GM18909 (cell line): ENCODE measurements at regions not wholly inside any gene's neighbourhood (a gene's known extent, or its start where the extent isn't known, plus 50 kb on each side); places are given as distances from the start of the nearest gene placed in this dataset.
"Not testable (repeated sequence)": the region's sequence is repeated elsewhere in the genome, so short reads cannot be mapped to it uniquely, and the experiment has no call there.

Experiments
- ATAC-seq: cut with Tn5 transposase; IDR thresholded peaks from one replicate; pipeline ENCODE4 v1.9.1; 2021; ENCODE audit warnings: mild to moderate bottlenecking; ENCODE audit not compliant: unreplicated experiment, poor library complexity

DNA sequence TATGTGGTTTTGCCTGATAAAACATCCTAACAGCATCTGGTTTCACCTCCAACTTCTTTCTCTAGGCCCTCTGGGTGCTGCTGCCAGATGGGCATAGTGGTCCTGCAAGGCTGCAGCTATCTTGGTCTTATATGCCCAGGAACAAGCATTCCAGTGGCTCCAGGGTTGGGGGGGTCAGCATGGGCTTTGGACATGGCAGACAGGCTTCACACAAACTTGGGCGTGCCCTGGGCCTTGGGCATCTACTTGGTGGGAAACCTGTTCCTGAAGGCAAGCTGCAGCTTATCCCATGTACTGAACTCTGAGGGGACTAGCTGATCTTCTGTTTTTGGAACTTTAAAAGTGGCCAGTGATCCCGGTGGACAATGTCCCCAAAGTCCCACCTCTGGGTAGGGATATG, 54.9 kb upstream of the ZNF678 start:
- no peak for ATAC-seq

DNA sequence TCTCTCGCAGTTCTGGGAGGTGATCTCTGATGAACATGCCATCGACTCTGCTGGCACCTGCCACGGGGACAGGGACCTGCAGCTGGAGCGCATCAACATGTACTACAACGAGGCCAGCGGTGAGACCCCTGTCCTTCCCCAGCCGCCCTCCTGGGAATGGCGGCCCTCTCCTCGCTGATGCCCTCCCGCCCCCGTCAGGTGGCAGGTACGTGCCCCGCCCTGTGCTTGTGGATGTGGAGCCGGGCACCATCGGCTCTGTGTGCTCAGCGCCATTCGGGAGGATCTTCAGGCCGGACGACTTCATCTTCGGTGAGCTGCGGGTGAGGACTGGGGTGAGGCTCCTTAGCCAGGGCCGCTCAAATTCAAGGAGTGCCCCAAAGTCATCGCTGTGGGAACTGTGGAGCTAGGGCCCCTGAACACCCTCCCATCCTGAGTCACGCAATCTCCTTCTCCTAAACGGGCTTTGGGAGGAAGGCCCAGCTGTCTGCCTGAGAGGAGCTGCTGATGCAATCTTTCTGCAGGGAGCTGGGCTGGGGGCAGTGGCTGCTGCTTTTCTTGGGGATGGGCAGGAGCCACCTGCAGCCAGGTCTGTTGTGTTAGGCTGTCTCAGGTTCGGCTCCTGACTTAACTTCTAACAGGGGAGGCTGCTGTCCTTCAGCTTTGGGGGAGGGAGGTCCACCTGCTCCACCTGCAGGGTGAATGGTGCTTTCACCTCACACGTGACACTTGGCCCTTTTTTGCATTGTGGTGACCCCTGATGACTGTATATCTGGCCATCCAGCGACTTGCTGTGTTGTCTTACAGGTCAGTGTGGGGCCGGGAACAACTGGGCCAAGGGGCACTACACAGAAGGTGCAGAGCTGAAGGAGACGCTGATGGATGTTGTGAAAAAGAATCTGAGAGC, 56.6 kb upstream of the ZNF678 start:
- ATAC-seq = not testable (repeated sequence)

DNA sequence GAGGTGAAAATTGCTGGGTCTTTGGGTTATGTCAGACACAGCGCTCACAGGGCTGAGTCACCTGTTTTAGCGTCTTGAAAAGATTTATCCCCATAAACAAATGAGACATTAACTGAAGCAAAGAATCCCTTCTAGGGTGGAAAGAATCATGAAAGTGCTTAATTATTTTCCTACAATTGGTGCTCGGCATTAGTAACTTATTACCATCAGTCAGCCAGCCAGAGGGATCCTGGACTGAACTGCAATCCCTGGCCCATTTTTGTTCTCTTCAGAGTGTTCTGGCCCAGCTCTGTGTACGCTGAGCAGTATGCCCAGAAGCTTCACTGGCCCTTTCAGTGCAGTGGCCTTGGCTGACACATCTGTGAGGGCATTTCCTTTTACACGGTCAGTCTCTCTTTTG, 67.3 kb upstream of the ZNF678 start:
- ATAC-seq = not testable (repeated sequence)

DNA sequence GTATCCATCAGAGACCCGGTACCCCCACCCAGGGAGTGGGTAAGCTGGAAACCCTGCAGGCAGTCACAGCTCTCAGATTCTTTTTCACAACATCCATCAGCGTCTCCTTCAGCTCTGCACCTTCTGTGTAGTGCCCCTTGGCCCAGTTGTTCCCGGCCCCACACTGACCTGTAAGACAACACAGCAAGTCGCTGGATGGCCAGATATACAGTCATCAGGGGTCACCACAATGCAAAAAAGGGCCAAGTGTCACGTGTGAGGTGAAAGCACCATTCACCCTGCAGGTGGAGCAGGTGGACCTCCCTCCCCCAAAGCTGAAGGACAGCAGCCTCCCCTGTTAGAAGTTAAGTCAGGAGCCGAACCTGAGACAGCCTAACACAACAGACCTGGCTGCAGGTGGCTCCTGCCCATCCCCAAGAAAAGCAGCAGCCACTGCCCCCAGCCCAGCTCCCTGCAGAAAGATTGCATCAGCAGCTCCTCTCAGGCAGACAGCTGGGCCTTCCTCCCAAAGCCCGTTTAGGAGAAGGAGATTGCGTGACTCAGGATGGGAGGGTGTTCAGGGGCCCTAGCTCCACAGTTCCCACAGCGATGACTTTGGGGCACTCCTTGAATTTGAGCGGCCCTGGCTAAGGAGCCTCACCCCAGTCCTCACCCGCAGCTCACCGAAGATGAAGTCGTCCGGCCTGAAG, 69.3 kb upstream of the ZNF678 start:
- ATAC-seq = not testable (repeated sequence)

DNA sequence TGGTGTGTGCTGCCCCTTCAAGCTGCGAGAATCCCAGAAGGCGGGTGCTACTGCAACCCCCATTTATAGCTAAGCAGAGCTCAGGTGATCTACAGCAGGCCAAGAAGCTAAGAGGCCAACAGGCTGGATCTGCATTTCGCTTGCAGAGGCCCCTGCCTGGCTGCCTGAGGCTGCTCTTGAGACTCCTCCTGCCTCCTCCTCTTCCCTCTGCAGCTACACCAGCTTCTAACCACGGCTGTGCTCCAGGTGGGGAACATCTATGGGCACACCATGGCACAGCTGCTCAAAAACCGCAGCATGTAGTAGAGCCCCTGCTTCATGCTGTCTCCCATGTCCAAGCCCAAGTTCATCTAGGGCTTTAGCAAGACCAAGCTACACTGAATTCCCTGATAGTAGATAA, 72.9 kb upstream of the ZNF678 start:
- ATAC-seq = no peak

DNA sequence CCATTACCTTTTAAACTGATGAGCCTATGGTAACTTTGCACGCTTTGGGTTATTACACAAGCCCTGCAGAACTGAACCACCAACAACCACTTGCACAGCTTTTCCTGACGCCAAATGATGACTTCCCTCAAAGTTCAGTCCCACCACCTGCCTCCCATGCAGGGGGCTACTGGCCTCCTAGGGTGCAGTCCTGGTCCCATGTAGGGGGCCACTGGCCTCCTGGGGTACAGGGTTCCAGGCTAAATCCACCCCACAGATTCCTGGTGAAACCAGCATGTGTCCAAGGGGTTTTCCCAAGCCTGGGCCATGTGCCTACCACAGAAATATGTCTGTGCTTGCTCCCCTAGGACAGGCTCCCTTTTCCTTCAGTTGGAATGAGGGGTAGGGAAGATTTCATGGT, 73.4 kb upstream of the ZNF678 start:
- ATAC-seq = no peak

DNA sequence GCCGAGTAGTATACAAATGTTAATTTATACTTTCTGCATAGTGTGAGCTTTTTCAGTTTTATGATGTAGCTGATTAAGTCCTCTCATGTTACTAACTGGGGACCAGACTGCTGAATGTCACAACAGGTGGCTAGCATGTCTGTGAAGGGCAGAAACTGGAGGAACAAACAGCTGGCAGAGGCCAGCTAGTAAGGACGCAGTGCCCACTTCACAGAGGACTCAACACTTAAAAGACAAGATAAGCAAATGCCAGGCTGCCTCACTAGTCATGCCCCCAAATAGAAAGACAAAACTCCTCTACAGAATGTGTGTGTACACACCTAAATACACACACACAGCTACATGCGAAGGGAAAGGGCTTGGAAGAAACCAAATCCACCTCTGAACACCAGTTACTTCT, 73.8 kb upstream of the ZNF678 start:
- no peak for ATAC-seq

DNA sequence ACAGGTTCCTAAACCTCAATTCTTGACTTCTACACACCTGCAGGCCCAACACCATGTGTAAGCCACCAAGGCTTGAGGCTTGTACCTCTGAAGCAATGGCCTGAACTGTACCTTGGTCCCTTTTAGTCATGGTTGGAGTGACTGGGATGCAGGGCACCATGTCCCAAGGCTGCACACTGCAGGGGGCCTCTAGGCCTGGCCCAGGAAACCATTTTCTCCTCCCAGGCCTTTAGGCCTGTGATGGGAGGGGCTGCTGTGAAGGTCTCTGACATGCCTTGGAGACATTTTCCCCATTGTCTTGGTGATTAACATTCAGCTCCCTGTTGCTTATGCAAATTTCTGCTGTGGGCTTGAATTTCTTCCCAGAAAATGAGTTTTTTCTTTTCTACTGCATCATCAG, 75.8 kb upstream of the ZNF678 start:
- ATAC-seq = no peak

DNA sequence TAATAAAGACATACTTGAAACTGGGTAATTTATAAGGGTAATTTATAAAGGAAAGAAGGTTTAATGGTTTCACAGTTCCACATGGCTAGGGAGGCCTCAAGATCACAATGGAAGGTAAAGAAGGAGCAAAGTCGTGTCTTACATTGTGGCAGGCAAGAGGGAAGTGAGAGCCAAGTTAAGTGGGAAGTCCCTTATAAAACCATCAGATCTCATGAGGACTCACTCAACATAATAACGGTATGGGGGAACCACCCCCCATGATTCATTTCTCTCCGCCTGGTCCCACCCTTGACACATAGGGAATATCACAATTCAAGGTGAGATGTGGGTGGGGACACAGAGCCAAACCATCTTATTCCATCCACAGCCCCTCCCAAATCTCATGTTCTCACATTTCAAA, 76.8 kb upstream of the ZNF678 start:
- no peak for ATAC-seq

DNA sequence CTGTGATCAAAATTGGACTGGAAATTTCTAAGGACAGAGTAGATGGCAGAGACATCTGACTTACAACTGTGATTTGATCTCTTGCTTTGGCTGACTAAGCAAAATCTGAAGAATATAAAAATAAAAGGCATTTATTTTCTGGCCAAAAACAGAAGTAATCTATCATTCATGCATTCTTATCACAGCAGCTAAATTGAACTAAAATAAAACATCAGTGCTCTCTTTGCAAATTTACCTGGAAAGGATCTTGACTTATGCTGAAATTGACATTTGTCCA, 81.4 kb upstream of the ZNF678 start:
- ATAC-seq = no peak

DNA sequence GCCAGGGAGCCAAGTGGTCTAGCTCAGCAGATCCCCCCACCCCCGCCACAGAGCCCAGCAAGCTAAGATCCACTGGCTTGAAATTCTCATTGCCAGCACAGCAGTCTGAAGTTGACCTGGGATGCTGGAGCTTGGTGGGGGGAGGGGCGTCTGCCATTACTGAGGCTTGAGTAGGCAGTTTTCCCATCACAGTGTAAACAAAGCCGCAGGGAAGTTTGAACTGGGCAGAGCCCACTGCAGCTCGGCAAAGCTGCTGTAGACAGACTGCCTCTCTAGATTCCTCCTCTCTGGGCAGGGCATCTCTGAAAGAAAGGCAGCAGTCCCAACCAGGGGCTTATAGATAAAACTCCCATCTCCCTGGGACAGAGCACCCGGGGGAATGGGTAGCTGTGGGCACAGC, 89.3 kb upstream of the ZNF678 start:
- not testable (repeated sequence) for ATAC-seq

DNA sequence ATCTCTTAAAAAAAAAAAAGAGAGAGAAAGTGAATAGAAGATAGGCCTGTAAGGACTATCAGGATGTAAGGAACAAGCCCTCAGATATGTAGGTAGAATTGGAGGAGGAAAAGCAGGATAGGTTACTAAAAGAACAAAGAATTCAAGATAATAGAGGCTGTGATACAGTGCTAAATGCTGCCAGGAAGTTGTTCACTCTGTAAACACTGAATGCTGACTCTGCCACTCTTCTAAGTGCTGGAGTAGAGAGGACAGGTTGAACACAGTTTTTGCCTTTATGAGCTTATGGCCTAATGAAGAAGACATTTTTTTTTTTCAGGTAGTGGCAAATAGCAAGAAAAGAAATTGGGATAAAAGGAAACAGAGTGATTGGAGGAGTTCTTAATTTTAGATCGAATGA, 90.6 kb upstream of the ZNF678 start:
- ATAC-seq = no peak

DNA sequence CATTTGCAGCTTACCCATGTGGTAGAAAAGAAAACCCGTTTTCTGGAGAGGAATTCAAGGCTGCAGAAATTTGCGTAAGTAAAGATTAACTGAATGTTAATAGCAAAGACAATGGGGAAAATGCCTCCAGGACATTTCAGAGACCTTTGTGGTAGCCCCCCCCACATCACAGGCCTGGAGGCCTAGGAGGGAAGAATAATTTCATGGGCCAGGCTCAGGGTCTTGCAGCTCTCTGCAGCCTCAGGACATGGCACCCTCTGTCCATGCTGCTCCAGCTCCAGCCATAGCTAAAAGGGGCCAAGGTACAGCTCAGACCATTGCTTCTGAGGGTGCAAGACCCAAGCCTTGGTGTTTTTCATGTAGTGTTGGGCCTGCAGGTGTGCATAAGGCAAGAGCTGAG, 92.7 kb upstream of the ZNF678 start:
- ATAC-seq = no peak

DNA sequence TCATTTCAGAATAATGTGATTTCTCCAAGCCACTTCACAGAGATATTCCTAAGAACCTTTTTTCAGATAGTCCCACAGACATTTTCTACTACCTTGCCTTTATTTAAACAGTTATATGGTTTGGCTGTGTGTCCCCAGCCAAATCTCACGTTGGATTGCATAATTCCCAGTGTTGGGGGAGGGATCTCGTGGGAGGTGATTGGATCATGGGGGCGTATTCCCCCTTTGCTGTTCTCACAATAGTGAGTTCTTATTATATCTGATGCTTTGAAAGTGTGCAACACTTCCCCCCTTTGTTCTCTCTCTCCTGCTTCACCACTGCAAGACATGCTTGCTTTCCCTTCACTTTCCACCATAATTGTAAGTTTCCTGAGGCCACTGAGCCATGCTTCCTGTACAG, 93.6 kb upstream of the ZNF678 start:
- ATAC-seq = no peak

DNA sequence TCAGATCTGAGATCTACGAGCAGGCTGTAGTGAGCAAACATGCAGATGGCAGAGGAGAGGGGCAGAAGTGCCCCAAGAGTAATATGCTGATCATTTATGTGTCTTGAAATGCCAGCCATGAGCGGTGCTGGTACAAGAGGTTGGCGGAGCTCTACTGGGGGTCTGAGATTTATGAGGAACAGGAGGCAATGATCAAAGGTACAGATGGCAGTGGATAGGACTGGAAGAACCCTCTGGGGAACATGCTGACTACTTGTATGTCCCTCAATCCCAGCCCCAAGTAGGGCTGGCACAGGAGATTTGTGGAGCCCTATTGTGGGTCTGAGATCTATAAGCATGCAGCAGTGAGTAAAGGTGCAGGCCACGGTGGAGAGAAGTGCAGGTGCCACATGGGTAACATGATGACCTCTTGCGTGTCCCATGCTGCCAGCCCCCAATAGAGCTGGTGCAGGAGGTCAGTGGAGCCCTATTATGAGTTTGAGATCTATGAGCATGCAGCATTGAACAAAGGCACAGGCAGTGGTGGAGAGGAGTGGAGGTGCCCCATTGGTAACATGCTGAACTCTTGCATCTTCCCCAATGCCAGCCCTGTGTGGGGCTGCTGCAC, 97.2 kb upstream of the ZNF678 start:
- no peak for ATAC-seq

DNA sequence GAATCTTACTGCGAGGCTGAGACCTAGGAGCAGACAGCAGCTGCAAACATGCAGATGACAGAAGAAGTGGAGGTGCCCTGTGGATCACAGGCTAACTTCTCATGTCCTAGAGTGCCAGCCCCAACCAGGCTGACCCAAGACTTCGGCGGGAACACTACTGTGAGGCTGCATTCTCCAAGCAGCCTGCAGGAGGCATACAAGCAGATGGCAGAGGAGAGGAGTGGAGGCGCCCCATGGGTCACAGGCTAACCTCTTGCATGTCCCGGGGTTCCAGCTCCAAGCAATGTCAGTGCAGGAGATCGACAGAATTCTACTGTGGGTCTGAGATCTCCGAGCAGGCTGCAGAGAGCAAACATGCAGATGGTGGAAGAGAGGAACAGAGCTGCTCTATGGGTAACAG, 98.1 kb upstream of the ZNF678 start:
- no peak for ATAC-seq

DNA sequence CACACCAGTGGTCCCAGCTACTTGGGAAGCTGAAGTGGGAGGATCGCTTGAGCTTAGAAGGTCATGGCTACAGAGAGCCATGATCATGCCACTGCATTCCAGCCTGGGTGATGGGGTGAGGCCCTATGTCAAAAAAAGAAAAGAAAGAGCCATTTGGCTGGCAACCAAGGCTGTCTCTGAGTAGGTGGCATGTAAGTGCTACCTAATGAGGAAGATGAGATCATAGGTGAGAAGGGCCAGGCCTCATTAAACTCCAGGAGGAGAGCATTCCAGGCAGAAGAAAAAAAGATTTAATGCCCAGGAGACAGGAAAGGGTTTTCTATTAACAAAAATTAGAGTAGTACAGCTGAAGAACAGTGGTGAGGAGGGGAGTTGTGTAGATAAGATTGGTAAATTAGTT, 103.4 kb upstream of the ZNF678 start:
- ATAC-seq = no peak

DNA sequence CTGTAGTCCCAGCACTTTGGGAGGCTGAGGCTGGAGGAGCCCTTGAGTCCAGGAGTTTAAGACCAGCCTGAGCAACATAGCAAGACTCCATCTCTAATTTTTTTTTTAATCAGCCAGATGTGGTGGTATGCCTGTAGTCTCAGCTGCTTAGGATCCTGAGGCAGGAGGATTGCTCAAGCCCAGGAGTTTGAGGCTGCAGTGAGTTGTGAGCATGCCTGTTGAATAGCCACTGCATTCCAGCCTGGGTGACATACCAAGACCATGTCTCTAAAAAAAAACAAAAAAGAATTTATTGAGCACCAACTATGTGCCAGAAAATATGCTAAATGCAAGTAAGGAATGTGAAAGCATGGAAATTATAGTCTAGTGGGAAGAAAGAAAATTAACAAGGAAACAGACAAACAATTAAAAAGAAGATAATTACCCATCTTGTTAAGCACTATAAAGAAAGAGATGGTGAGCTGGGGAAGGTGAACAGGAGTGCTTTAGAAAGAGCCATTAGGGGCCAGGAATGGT, 104.0 kb upstream of the ZNF678 start:
- ATAC-seq = no peak

DNA sequence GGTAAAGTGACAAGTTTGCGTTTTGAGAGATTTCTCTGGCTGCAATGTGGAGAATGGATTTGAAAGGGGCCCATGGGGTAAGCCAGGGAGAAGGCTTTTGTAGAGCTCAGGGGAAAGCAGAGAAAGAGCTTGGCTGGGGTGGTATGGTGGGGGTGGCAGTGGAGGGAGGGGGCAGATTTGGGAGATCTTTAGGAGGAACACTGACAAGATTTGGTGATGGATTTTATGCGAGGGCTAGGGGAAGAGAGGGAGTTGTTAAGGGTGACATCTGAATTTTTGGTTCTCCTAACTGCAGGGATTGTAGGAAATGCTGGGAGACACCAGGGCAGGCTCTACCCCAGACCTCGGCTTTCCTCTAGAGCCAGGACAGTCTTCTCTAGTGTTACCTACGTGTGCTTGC, 108.7 kb upstream of the ZNF678 start:
- no peak for ATAC-seq

DNA sequence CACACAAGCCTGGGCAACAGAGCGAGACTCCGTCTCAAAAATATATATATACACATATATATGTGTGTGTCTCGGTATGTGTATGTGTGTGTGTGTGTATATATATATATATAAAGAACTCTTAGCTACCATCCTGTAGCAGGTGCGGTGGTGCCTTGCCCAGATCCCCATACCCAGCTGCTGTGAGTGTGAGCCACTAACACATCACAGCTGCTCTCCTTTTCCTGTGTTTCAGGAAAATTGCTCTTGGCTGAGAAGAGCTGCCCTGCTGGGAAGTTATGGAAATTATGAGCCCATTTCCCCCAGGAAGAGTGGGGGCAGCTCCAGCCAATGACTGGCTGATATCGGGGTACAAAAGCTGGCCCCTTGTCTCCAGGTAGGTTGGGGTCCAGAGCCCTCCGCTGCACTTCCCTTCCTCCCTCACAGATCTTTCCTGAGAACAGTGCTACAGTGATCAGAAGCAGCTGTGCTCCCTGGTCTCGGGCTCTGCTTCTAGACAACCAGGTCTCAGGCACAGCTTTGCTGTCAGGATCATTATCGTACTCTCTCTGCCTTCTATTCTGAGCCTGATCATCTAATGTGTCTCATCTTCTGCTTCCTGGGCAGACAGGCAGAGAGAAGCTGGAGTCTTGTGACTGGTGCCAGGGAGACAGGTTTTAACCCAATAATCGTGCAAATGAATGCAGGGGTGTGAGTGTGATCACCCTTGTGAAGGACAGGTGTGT, 109.6 kb upstream of the ZNF678 start:
- ATAC-seq = no peak

DNA sequence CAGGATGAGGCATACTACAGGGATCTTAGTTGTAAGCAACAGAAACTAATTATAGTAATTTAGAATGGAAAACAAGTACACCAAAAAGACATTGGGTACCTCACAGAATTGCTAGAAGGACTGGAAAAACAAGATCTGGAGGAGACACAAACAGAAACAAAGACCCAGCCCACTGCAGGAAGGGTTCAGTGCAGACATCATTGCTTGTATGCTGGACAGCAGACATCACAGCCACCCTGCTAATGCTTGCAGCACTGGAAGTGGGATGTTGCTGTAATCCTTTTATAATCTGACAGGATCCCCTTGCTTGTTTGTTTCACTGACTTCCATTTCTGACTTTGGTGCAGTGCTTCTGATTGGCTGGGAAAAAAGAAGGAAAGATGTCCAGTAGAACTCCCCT, 111.4 kb upstream of the ZNF678 start:
- no peak for ATAC-seq
